Right cardiac atrium (tissue), 5 donors: ENCODE measurements at regions not wholly inside any gene's neighbourhood (a gene's known extent, or its start where the extent isn't known, plus 50 kb on each side); places are given as distances from the start of the nearest gene placed in this dataset.

Experiments
- ATAC-seq, 2 donors: fragments of 200-7000 bp; cut with Tn5 transposase; one replicate each; pipeline versions ENCODE4 v1.8.0 to v1.9.1; 2020; ENCODE audit warnings: moderate library complexity in 2 of 2, mild to moderate bottlenecking in 1 of 2
- DNase-seq, 3 donors: peaks; one replicate each; pipeline ENCODE4 v3.0.0-alpha.2; 2020
- H3K27ac ChIP-seq: one replicate; pipeline ENCODE4 v1.5.1; 2013; ENCODE audit warnings: mild to moderate bottlenecking, low read length, control low read depth, moderate library complexity
- H3K27me3 ChIP-seq: one replicate; pipeline ENCODE4 v1.6.1; 2013; ENCODE audit not compliant: control insufficient read depth, insufficient read depth
- H3K4me1 ChIP-seq: one replicate; pipeline ENCODE4 v1.6.1; 2013; ENCODE audit warnings: low read length; ENCODE audit not compliant: control insufficient read depth, insufficient read depth
- H3K4me3 ChIP-seq: one replicate; pipeline ENCODE4 v1.5.1; 2013; ENCODE audit warnings: low read length, control low read depth
- H3K9me3 ChIP-seq: one replicate; pipeline ENCODE4 v1.6.1; 2013; ENCODE audit warnings: low read length; ENCODE audit not compliant: control insufficient read depth
- WGBS: extraction: QIAGEN DNeasy Blood & Tissue Kit; methylation state at CpG from one replicate; pipeline ENCODE4 v1.1.7; 2013; 5-methylcytosine and 5-hydroxymethylcytosine counted together
- intact Hi-C, 4 donors: fragments of 100-400 bp; cut with DNase I; formaldehyde crosslinking; loops; one replicate each; pipeline versions ENCODE4 v1.11.0 to v1.14.0; 2022 to 2023
- donor health status: healthy with polysubstance abuse.
- donor health status: DM: no; HTN: yes; CAD: no.
- donor health status: DM: no; HTN: no; CAD: no.
- donor health status: DM: no; HTN: yes; CAD: no; lungs with severe emphysema.
- donor health status: DM: yes; HTN: yes; CAD: no.

- H3K4me3 ChIP-seq, result no peak overlapping the region
- 57% methylated on average over 3 of the region's 3 CpGs for WGBS
Measured at GRCh38 chr7:85471740-85472139, 284.9 kb upstream of the SEMA3D start.

GRCh38 chr7:85471307-85471706 lies 284.5 kb upstream of the SEMA3D start:
- Histone ChIP-seq H3K27me3 (no peaks in the 10 kb centered on the region), H3K27ac (no peak overlapping the region), H3K4me3 (no peak overlapping the region), H3K4me1 (no peaks in the 10 kb centered on the region), H3K9me3 (no peaks in the 10 kb centered on the region)
- ATAC-seq (no peak), DNase-seq (no peak)
- intact Hi-C loops, result no loop called here

More at GRCh38 chr7:85471740-85472139, 284.9 kb upstream of the SEMA3D start:
- Histone ChIP-seq H3K27me3 (no peaks in the 10 kb centered on the region), H3K27ac (no peak overlapping the region), H3K9me3 (no peaks in the 10 kb centered on the region), H3K4me1 (no peaks in the 10 kb centered on the region)
- intact Hi-C loops, result no loop called here
- no peak for ATAC-seq
- no peak for DNase-seq

DNA sequence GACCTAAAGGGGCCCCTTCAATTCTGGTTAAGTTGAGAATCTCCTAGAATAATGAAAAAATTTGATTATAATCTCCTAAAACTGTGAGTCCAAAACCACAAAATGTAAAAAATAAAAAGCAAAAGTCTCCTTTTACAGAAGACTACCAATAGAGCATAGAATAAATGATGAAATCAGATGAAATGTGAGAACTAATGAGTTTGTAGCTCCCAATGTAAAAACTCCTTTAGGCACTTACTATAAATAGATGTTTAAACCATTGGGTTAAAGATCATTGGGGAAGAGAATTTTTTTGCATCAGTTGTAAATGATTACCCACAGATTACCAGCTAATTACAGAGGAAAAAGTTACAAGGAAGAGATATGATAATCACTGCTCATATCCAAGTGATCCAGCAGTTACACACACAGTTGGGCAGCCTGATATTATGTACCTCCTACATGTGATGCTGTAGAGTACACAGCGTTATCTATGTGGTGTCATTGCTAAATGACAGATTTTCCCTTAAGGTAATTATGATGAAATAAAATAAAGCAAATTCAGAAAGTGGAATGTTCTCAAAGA lies 282.7 kb upstream of the SEMA3D start:
- WGBS, result 82% methylated on average over 1 of the region's 1 CpG
- intact Hi-C loops, result no loop called here
- no peaks in the 10 kb centered on the region for H3K9me3 ChIP-seq
- H3K27me3 ChIP-seq, result no peaks in the 10 kb centered on the region
- no peak for ATAC-seq
- DNase-seq, result no peak
- H3K27ac ChIP-seq, result no peak overlapping the region
- H3K4me3 ChIP-seq, result no peak overlapping the region
- no peaks in the 10 kb centered on the region for H3K4me1 ChIP-seq

GRCh38 chr7:85464042-85464651 lies 277.3 kb upstream of the SEMA3D start:
- WGBS, result 90% methylated on average over 1 of the region's 1 CpG

GRCh38 chr7:85462671-85463070 lies 275.8 kb upstream of the SEMA3D start:
- H3K9me3 ChIP-seq, result no peaks in the 10 kb centered on the region
- 58% methylated on average over 6 of the region's 6 CpGs for WGBS
- ATAC-seq, result no peak

More at GRCh38 chr7:85464042-85464651, 277.3 kb upstream of the SEMA3D start:
- ATAC-seq (no peak), DNase-seq (no peak)
- intact Hi-C loops, result no loop called here
- no peaks in the 10 kb centered on the region for H3K4me1 ChIP-seq
- H3K27ac ChIP-seq, result no peak overlapping the region
- H3K27me3 ChIP-seq, result no peaks in the 10 kb centered on the region
- H3K4me3 ChIP-seq, result no peak overlapping the region
- H3K9me3 ChIP-seq, result no peaks in the 10 kb centered on the region

DNA sequence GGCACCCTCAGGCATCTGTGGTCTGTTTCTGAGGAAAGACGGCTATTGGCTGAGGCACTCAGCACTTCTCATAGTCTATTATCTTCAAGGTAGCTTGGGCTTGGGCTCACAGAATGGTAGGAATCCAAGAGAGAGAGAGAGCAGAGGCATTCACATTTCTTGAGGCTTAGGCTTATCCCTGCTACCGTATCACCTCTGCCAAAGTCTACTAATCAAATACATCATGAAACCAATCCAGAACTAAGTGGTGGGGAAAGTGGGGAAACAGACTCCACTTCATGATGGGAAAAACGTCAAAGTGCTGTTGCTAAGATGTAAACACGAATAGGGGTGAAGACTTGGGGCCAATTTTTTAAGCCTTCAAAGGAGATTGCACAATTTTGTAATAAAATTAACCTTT lies 271.1 kb upstream of the SEMA3D start:
- no peaks in the 10 kb centered on the region for H3K27me3 ChIP-seq
- H3K4me1 ChIP-seq, result no peaks in the 10 kb centered on the region
- no peak for ATAC-seq
- no peak overlapping the region for H3K27ac ChIP-seq
- intact Hi-C loops, result no loop called here
- DNase-seq, result no peak
- H3K9me3 ChIP-seq, result no peaks in the 10 kb centered on the region
- no peak overlapping the region for H3K4me3 ChIP-seq
- 62% methylated on average over 4 of the region's 4 CpGs for WGBS

More at GRCh38 chr7:85462671-85463070, 275.8 kb upstream of the SEMA3D start:
- Histone ChIP-seq H3K4me3 (no peak overlapping the region), H3K27me3 (no peaks in the 10 kb centered on the region), H3K4me1 (no peaks in the 10 kb centered on the region), H3K27ac (no peak overlapping the region)
- DNase-seq, result no peak
- intact Hi-C loops, result no loop called here

- 76% methylated on average over 1 of the region's 1 CpG for WGBS
- H3K4me1 ChIP-seq, result no peaks in the 10 kb centered on the region
- intact Hi-C loops, result no loop called here
- no peaks in the 10 kb centered on the region for H3K9me3 ChIP-seq
- H3K27ac ChIP-seq, result no peak overlapping the region
- ATAC-seq (no peak), DNase-seq (no peak)
- no peak overlapping the region for H3K4me3 ChIP-seq
- H3K27me3 ChIP-seq, result no peaks in the 10 kb centered on the region
Measured at GRCh38 chr7:85456254-85456653, 269.4 kb upstream of the SEMA3D start.

DNA sequence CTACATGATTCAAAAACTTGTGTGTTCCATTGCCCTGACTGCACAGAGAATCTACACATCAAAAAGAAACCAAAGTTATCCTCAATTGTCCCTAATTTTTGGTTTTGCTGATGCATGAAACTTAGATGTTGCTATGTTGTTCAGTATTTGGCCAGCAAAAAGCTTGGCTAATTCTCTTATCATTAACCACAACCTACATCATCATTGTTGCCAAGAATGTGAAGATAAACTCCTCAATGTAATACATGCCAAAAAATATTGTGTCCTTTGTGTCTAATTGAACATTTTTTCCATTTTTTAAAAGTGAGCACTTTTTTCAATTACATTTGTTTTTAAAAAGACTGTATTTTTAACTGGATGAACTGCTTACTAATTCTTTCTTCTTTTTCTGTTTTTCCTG lies 268.0 kb upstream of the SEMA3D start:
- no peak overlapping the region for H3K4me3 ChIP-seq
- ATAC-seq (no peak), DNase-seq (no peak)
- no peak overlapping the region for H3K27ac ChIP-seq
- H3K9me3 ChIP-seq, result no peaks in the 10 kb centered on the region
- H3K4me1 ChIP-seq, result no peaks in the 10 kb centered on the region
- H3K27me3 ChIP-seq, result no peaks in the 10 kb centered on the region
- intact Hi-C loops, result no loop called here

DNA sequence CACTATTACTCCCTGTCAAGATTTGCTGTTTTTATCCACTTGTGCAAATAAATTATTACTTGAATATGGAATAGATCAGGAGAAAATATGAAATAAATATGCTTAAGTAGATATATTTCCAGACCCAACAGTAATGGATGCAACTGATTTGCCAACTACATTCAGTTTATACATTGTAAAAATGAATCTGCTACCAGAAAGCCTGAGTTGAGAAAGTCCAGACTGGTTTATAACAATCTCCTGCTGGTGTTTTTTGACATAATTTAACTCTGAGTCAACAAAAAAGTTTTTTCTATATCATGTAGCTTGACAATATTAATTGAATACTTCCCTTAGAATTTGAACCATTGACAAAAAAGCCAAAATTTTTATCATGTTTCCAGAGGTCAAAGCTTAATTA lies 265.8 kb upstream of the SEMA3D start:
- intact Hi-C loops, result no loop called here
- Histone ChIP-seq H3K27ac (no peak overlapping the region), H3K27me3 (no peaks in the 10 kb centered on the region), H3K4me3 (no peak overlapping the region), H3K4me1 (no peaks in the 10 kb centered on the region), H3K9me3 (no peaks in the 10 kb centered on the region)
- ATAC-seq (no peak), DNase-seq (no peak)

- Histone ChIP-seq H3K27me3 (no peaks in the 10 kb centered on the region), H3K9me3 (no peaks in the 10 kb centered on the region), H3K4me3 (no peak overlapping the region), H3K4me1 (no peaks in the 10 kb centered on the region), H3K27ac (no peak overlapping the region)
- 80% methylated on average over 3 of the region's 3 CpGs for WGBS
- intact Hi-C loops, result no loop called here
- no peak for ATAC-seq
- DNase-seq, result no peak
Measured at GRCh38 chr7:85449478-85449877, 262.6 kb upstream of the SEMA3D start.

- no peak for ATAC-seq
- H3K4me3 ChIP-seq, result no peak overlapping the region
Measured at GRCh38 chr7:85447004-85447403, 260.1 kb upstream of the SEMA3D start.

GRCh38 chr7:85426487-85426960 lies 239.7 kb upstream of the SEMA3D start:
- ATAC-seq, result no peak
- Histone ChIP-seq H3K4me3 (no peak overlapping the region), H3K9me3 (no peaks in the 10 kb centered on the region), H3K27ac (no peak overlapping the region), H3K27me3 (no peaks in the 10 kb centered on the region), H3K4me1 (no peaks in the 10 kb centered on the region)
- intact Hi-C loops, result no loop called here
- DNase-seq, result no peak
- 89% methylated on average over 2 of the region's 2 CpGs for WGBS

More at GRCh38 chr7:85447004-85447403, 260.1 kb upstream of the SEMA3D start:
- no peaks in the 10 kb centered on the region for H3K9me3 ChIP-seq
- H3K4me1 ChIP-seq, result no peaks in the 10 kb centered on the region
- 41% methylated on average over 1 of the region's 1 CpG for WGBS
- DNase-seq, result no peak
- H3K27ac ChIP-seq, result no peak overlapping the region
- H3K27me3 ChIP-seq, result no peaks in the 10 kb centered on the region
- intact Hi-C loops, result no loop called here
